Suppressor macrophage treated with lipopolysaccharide for 4 hours (primary cell): ENCODE measurements at regions not wholly inside any gene's neighbourhood (a gene's known extent, or its start where the extent isn't known, plus 50 kb on each side); places are given as distances from the start of the nearest gene placed in this dataset.
"Not testable (repeated sequence)": the region's sequence is repeated elsewhere in the genome, so short reads cannot be mapped to it uniquely, and the experiment has no call there.

Experiments
- DNase-seq: peaks from one replicate; pipeline ENCODE4 v3.0.0-alpha.2; 2020

DNA sequence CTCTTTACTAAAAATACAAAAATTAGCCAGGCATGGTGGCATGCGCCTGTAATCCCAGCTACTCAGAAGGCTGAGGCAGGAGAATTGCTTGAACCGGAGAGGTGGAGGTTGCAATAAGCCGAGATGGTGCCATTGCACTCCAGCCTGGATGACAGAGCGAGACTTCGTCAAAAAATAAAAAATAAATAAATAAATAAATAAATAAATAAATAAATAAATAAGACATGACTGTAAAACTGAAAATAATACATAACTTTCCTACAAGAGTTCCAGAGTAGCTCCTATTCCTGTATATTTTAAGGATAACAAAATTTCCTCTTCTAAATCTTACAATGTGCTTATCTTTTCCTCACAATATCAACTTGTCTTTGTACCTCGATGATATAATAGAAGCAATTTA is 549.4 kb downstream of the TRAM1L1 start:
- DNase-seq: not testable (repeated sequence)

DNA sequence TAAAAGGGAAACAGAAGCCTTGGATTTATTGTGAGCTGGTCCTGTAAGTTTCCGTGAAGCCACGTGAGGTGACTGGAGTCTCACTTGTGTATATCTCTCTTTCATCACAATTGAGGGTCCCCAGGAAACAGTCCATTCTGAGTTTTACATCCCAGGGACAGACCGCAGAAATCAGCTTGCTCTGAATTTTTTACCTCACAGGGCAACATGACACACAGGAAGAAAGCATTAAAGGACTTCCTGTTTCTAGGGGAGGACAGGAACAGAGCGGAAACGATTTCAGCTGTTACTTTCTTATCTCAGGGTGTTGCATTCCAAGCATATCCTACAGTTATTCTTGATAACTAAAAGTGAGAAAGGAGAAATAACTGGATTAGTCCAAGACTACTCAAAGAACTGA is 553.5 kb downstream of the TRAM1L1 start:
- DNase-seq: peak; percentile 25

- peak; percentile 8 for DNase-seq
Observed at GRCh38 chr4:116531026-116531425, 554.4 kb downstream of the TRAM1L1 start.

DNA sequence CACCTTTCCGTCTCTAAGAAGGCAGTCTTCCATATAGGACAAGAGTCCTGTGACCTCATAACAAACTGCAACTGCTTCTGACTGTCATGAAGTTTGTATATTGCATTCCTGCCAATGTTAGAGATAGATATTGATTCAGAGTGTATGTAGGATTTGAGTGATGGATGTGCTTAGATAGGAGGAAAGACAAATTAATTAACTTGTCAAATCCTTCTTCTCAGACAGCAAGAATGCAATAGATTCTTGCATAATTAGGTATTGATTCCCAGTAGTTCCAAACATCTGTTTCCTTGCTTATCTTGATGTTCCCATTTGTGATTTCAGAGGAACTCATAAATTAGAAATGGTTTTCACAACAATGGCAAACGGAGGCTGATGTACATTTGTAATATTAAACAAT is 555.3 kb downstream of the TRAM1L1 start:
- no peak for DNase-seq

GRCh38 chr4:116529129-116529528 is 556.2 kb downstream of the TRAM1L1 start:
- no peak for DNase-seq

DNA sequence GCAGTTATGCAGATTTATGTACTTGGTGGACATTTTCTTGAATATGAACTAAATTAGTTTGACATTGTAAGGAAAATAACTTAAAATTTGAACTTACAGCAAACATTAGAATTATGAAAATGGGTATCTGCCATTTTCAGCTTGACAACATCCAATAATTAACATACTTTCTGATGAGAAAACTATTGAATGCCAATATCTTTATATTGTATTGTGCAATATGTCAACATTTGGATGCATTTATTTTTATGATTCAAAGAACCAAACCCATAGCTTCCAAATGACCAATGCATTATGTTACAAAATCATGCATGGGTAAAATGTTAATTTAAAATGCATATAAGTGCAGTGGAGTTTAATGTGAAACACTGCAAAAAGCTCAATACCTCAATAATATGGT is 562.5 kb downstream of the TRAM1L1 start:
- no peak for DNase-seq

DNA sequence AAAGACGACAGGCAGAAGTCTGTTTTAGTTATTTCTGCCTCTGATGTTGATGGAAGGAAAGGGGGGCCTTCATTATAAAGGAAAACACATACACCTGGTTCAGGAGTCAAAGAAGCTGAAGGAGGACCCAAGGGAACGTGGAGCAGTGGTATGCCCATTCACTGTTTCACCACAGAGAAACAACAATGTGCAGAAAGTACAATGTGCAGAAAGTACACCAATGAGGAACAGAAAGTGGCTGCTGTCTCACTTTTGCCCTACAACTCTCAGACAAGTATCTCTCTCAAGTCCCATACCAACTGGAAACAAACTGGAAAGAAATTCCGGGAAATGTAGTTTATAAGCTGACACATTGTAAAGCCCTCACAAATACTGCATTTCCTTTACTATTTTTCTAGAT is 564.5 kb downstream of the TRAM1L1 start:
- DNase-seq: no peak

GRCh38 chr4:116516711-116517110 is 568.7 kb downstream of the TRAM1L1 start:
- DNase-seq: no peak

- DNase-seq: no peak
Observed at GRCh38 chr4:116515959-116516358, 569.4 kb downstream of the TRAM1L1 start.

- DNase-seq: no peak
Observed at GRCh38 chr4:116512552-116512951, 572.8 kb downstream of the TRAM1L1 start.

DNA sequence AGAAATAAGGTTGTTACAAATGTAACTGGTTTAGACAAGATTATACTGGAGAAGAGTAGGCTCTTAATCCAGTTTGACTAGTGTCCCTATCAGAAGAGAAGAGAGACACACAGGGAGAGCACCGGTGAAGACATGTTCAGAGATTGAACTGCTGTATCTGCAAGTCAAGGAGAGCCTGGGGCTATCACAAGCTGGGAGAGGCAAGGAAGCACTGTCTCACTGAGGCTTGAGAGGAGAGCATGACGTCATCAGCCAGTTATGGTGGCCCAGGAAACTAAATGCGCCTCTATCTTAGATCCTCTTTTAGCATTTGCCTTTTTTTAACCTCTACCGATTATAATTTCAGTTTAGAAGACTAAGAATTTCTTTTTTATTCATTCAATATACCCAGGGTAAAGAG is 583.4 kb downstream of the TRAM1L1 start:
- DNase-seq: no peak

- DNase-seq: no peak
Observed at GRCh38 chr4:116500225-116500624, 585.2 kb downstream of the TRAM1L1 start.

GRCh38 chr4:116489739-116490138 is 595.6 kb downstream of the TRAM1L1 start:
- DNase-seq: no peak

GRCh38 chr4:116486401-116486800 is 599.0 kb downstream of the TRAM1L1 start:
- DNase-seq: no peak

DNA sequence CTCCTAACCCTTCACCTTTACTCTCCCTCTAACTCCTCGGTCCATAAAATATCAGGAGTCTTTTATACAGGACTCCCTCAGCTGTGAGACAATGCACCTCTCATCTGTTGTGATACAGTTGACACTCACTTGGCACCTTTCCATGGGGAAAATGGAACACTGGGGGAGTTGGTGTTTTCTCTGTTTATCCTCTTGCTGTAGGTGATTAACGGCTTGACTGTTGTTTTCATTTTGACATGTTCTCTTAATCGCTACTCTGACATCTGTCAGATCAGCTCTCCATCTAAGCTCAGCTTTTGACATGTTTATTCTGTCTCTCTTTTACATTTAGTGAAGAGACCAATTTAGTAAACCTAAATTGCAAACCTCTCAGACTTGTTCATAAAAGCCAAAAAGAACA is 604.8 kb downstream of the TRAM1L1 start:
- DNase-seq: no peak

- no peak for DNase-seq
Observed at GRCh38 chr4:116478343-116478742, 607.0 kb downstream of the TRAM1L1 start.

GRCh38 chr4:116469582-116469981 is 615.8 kb downstream of the TRAM1L1 start:
- DNase-seq: no peak

DNA sequence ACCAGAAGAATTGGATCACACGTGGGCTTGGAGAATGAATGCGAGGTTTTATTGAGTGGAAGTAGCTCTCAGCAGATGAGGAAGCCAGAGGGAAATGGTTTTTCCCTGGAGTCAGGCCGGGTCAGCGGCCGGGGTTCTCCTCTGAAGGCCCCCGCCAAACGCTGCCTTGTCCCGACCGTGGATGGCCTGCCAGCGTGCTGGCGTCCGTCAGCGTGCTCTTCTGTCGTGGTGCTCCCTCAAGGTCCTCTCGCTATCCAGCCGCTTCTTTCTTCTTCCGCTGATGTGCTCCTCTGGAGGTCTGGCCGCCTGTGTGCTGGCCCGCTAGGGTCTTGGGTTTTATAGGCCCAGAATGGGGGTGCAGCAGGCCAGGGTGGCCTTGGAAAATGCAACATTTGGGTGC is 632.2 kb downstream of the TRAM1L1 start:
- DNase-seq: no peak

GRCh38 chr4:116449764-116450163 is 635.6 kb downstream of the TRAM1L1 start:
- no peak for DNase-seq

- no peak for DNase-seq
Observed at GRCh38 chr4:116444117-116444516, 641.3 kb downstream of the TRAM1L1 start.

DNA sequence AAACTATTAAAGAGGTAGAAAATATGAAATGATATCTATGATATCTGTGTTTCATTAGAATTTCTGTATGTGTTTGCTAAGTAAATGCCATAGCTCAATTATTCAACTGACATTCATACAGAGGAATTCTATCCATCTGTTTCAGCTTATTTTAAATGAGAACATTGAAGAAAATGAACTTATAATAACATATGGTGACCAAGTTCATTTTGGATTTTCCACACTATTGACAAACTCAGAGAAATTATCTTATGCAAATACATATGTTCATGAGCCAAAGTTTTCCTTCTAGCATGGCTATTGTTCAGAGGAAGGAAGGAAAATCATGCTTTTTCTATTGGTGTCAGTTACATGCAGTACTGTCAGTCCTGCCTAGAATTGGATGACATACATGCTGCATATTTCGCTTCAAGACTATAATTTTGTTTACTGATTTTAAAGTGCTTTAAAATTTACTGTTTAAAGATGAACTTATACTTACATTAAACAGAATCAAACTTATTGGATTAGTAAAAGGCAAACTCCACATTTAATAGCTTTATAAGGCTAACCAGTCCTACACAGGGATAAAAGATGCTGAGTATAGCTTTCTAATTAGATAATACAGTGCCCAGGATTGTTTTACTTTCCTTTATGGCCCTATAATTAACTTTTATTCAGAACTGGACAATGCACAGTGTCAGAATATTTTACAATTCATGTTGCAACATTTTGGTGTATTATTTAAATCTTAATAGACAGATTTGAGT is 646.2 kb downstream of the TRAM1L1 start:
- no peak for DNase-seq

- DNase-seq: no peak
Observed at GRCh38 chr4:116438417-116438816, 647.0 kb downstream of the TRAM1L1 start.

- no peak for DNase-seq
Observed at GRCh38 chr4:116427666-116428065, 657.7 kb downstream of the TRAM1L1 start.

GRCh38 chr4:116413222-116413621 is 672.2 kb downstream of the TRAM1L1 start:
- DNase-seq: no peak

- no peak for DNase-seq
Observed at GRCh38 chr4:116401293-116401692, 684.1 kb downstream of the TRAM1L1 start.
